ENCODE measurements at regions not wholly inside any gene's neighbourhood (a gene's known extent, or its start where the extent isn't known, plus 50 kb on each side); places are given as distances from the start of the nearest gene placed in this dataset.

GRCh38 chr18:22505141-22505591 is 87.5 kb upstream of the CTAGE1 start:
- Histone ChIP-seq H3K9me3 (no peaks in the 10 kb centered on the region), H3K27ac (no peak overlapping the region), H3K36me3 (ENCODE audit: insufficient read depth in 1 of 2, low read depth in 1 of 2) (no peaks in the 10 kb centered on the region), H3K4me1 (no peaks in the 10 kb centered on the region), H3K27me3 (ENCODE audit: insufficient read depth in 3 of 3, low read length in 2 of 3) (no peaks in the 10 kb centered on the region), H3K4me3 (no peak overlapping the region)
- TF ChIP-seq, protein P1, sequence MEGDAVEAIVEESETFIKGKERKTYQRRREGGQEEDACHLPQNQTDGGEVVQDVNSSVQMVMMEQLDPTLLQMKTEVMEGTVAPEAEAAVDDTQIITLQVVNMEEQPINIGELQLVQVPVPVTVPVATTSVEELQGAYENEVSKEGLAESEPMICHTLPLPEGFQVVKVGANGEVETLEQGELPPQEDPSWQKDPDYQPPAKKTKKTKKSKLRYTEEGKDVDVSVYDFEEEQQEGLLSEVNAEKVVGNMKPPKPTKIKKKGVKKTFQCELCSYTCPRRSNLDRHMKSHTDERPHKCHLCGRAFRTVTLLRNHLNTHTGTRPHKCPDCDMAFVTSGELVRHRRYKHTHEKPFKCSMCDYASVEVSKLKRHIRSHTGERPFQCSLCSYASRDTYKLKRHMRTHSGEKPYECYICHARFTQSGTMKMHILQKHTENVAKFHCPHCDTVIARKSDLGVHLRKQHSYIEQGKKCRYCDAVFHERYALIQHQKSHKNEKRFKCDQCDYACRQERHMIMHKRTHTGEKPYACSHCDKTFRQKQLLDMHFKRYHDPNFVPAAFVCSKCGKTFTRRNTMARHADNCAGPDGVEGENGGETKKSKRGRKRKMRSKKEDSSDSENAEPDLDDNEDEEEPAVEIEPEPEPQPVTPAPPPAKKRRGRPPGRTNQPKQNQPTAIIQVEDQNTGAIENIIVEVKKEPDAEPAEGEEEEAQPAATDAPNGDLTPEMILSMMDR (IDR thresholded peaks at IDR 0.05): no peak
- no peak for ATAC-seq
- intact Hi-C loops (cut with DNase I): no loop called here
- DNase-seq: no peak
- WGBS, 3 donors: 57 to 63% (median 61%) methylated on average over 1 of the region's 1 CpG

DNA sequence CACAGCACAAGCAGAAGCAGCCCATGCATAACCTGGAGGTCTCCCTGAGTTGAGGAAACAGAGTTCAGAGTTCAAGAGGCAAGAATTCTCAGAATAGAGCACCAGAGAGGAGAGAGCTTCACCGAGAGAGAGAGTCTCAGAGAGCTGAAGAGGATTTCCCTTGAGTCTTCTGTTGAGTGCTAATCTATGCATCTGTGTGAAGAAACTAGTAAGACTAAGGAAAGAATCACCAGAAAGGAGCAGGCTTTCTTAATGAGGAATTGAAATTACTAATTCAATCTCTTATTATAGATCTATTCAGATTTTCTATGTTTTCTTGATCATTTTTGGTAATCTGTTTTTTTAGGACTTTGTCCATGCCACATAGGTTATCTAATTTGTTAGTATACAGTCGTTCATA is 89.3 kb upstream of the CTAGE1 start:
- no peaks in the 10 kb centered on the region for H3K4me1 ChIP-seq
- DNase-seq (no peak), ATAC-seq (no peak)
- no peaks in the 10 kb centered on the region for H3K9me3 ChIP-seq
- no peaks in the 10 kb centered on the region for H3K36me3 ChIP-seq (ENCODE audit: insufficient read depth in 1 of 2, low read depth in 1 of 2)
- TF ChIP-seq, protein P1 (IDR thresholded peaks at IDR 0.05): no peak
- H3K4me3 ChIP-seq: no peak overlapping the region
- no peak overlapping the region for H3K27ac ChIP-seq
- WGBS, 3 donors: 73 to 76% (median 74%) methylated on average over 2 of the region's 2 CpGs
- H3K27me3 ChIP-seq (ENCODE audit: insufficient read depth in 3 of 3, low read length in 2 of 3): no peaks in the 10 kb centered on the region
- intact Hi-C loops (cut with DNase I): no loop called here

GRCh38 chr18:22509423-22509822 is 91.7 kb upstream of the CTAGE1 start:
- no peak for DNase-seq
- no peak overlapping the region for H3K27ac ChIP-seq
- 0% methylated on average over 1 of the region's 1 CpG for WGBS, 3 donors
- intact Hi-C loops (cut with DNase I): no loop called here
- no peak overlapping the region for H3K4me3 ChIP-seq
- TF ChIP-seq, protein P1 (IDR thresholded peaks at IDR 0.05): no peak
- ATAC-seq: no peak
- H3K36me3 ChIP-seq (ENCODE audit: insufficient read depth in 1 of 2, low read depth in 1 of 2): no peaks in the 10 kb centered on the region
- H3K9me3 ChIP-seq: no peaks in the 10 kb centered on the region
- no peaks in the 10 kb centered on the region for H3K27me3 ChIP-seq (ENCODE audit: insufficient read depth in 3 of 3, low read length in 2 of 3)
- no peaks in the 10 kb centered on the region for H3K4me1 ChIP-seq

DNA sequence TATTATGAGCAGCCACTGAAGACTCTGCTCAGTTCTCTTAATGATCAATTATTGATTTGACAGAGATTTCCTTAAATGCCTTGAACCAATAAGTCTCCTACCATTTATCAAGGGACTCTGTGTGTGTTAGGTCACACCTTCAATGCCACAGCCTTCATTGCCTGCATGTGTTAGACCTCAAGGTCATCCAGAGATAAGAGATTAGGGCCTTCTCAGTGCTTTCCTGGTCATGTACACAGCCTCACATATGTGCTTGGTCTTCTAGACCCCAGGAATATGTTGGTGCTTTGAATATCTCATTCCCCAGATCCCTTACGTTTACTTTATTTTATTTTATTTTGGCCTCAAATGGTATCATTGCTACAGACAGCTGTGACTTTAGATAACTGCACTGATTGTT is 93.0 kb upstream of the CTAGE1 start:
- Histone ChIP-seq H3K9me3 (no peaks in the 10 kb centered on the region), H3K4me3 (no peak overlapping the region), H3K27ac (no peak overlapping the region), H3K4me1 (no peaks in the 10 kb centered on the region), H3K27me3 (ENCODE audit: insufficient read depth in 3 of 3, low read length in 2 of 3) (no peaks in the 10 kb centered on the region), H3K36me3 (ENCODE audit: insufficient read depth in 1 of 2, low read depth in 1 of 2) (no peaks in the 10 kb centered on the region)
- TF ChIP-seq, protein P1 (IDR thresholded peaks at IDR 0.05): no peak
- ATAC-seq: no peak
- 57 to 58% (median 58%) methylated on average over 1 of the region's 1 CpG for WGBS, 3 donors
- no peak for DNase-seq
- intact Hi-C loops (cut with DNase I): no loop called here

DNA sequence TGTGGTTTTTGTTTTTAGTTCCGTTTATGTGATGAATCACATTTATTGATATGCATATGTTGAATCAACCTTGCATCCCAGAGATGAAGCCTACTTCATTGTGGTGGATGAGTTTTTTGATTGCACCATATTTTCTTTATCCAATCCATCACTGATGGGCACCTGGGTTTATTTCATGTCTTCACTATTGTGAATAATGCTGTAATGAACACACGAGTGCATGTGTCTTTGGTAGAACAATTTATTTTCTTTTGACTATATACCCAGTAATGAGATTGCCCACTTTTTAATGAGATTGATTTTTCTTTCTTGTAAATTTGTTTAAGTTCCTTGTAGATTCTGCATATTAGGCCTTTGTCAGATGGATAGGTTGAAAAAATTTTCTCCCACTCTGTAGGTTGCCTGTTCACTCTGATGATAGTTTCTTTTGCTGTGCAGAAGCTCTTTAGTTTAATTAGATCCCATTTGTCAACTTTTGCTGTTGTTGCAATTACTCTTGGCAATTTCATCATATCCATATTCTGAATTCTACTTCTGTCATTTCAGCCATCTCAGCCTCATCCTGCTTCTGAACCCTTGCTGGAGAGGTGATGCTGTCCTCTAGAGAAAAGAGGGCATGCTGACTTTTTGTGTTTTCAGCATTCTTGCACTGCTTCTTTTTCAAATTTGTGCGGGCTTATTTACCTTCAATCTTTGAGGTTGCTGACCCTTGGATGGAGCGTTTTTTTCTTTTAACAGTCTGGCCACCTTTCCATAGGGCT is 96.2 kb upstream of the CTAGE1 start:
- Histone ChIP-seq H3K27me3 (ENCODE audit: insufficient read depth in 3 of 3, low read length in 2 of 3) (no peaks in the 10 kb centered on the region), H3K4me1 (no peaks in the 10 kb centered on the region), H3K9me3 (no peaks in the 10 kb centered on the region), H3K36me3 (ENCODE audit: insufficient read depth in 1 of 2, low read depth in 1 of 2) (no peaks in the 10 kb centered on the region), H3K4me3 (no peak overlapping the region), H3K27ac (no peak overlapping the region)
- 92 to 95% (median 94%) methylated on average over 4 of the region's 4 CpGs for WGBS, 3 donors
- TF ChIP-seq, protein P1 (IDR thresholded peaks at IDR 0.05): no peak
- no peak for DNase-seq
- intact Hi-C loops (cut with DNase I): no loop called here
- no peak for ATAC-seq

Data from psoas muscle (tissue), 7 donors.